Testis (tissue), 2 donors: ENCODE measurements at regions not wholly inside any gene's neighbourhood (a gene's known extent, or its start where the extent isn't known, plus 50 kb on each side); places are given as distances from the start of the nearest gene placed in this dataset.

Experiments used
- CTCF ChIP-seq, 3 experiments: fragments of 450-650 bp in 2 of 3; fragments of 200-600 bp in 1 of 3; sonication (generic) in 1 of 3; IDR thresholded peaks; one replicate each; pipeline ENCODE4 v1.5.1; 2016 to 2019; ENCODE audit warnings: antibody characterized with exemption in 3 of 3, mild to moderate bottlenecking in 2 of 3, moderate library complexity in 1 of 3
- POLR2A ChIP-seq: fragments of 450-650 bp; IDR thresholded peaks from one replicate; pipeline ENCODE4 v1.6.1; 2017; ENCODE audit warnings: antibody characterized with exemption, mild to moderate bottlenecking, moderate library complexity

DNA sequence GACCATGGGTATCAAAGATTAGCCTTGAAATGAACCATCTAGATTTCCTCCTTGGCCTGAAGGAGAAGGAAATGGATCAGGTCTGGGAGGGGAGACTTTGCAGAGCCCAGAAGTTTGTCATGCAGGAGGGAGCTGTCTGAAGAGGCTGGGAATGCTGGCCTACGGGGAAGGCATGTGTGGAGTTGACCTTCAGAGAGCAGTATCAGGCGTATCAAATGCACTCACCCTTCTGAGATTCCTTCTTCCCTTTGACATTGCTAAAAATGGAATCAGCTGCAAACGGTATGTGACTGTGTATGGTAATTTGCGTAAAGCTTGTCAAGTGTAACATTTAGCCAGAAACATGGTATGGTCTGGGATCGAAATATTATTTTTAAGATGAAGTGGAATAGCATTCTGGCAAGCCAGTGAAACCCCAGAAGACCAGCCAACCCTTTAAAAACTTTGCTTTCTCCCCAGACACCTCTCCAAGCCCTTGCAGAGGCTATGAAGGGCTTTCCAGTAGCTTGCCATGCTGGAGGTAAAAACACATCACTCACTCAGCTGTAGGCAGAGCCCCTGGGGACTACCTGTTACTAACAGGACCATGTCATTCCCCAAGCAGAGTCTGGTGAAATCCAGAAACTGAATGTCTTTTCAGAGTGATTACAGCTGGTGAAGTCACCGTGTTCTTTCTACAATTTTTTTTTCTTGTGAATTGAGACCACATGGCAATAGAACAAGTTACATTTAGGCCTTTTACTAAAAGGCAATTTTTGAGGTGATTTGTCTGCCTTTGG is 174.7 kb upstream of the SLC24A5 start:
- TF ChIP-seq CTCF (IDR thresholded peaks at IDR 0.05) (no peak), POLR2A (no peak)
